ENCODE measurements at regions not wholly inside any gene's neighbourhood (a gene's known extent, or its start where the extent isn't known, plus 50 kb on each side); places are given as distances from the start of the nearest gene placed in this dataset.
"Not testable (repeated sequence)": the region's sequence is repeated elsewhere in the genome, so short reads cannot be mapped to it uniquely, and the experiment has no call there.

GRCh38 chr2:16390561-16390960, 275.1 kb downstream of the CYRIA start:
- DNase-seq: no peak

GRCh38 chr2:16389611-16390010, 276.0 kb downstream of the CYRIA start:
- DNase-seq: no peak

- not testable (repeated sequence) for DNase-seq
These were observed 277.3 kb downstream of the CYRIA start for GRCh38 chr2:16388199-16388830.

GRCh38 chr2:16387461-16387984, 278.1 kb downstream of the CYRIA start:
- no peak for DNase-seq

- DNase-seq: no peak
These were observed 279.2 kb downstream of the CYRIA start for GRCh38 chr2:16386431-16386830.

GRCh38 chr2:16386031-16386430, 279.6 kb downstream of the CYRIA start:
- no peak for DNase-seq

GRCh38 chr2:16385341-16385740, 280.3 kb downstream of the CYRIA start:
- DNase-seq: no peak

GRCh38 chr2:16383411-16383810, 282.2 kb downstream of the CYRIA start:
- no peak for DNase-seq

GRCh38 chr2:16382451-16382850, 283.2 kb downstream of the CYRIA start:
- DNase-seq: no peak

GRCh38 chr2:16381511-16381910, 284.1 kb downstream of the CYRIA start:
- no peak for DNase-seq

- DNase-seq: not testable (repeated sequence)
These were observed 285.7 kb downstream of the CYRIA start for GRCh38 chr2:16379901-16380300.

GRCh38 chr2:16379061-16379460, 286.6 kb downstream of the CYRIA start:
- not testable (repeated sequence) for DNase-seq

GRCh38 chr2:16378031-16378430, 287.6 kb downstream of the CYRIA start:
- DNase-seq: no peak

GRCh38 chr2:16375981-16376380, 289.7 kb downstream of the CYRIA start:
- no peak for DNase-seq

GRCh38 chr2:16375351-16375750, 290.3 kb downstream of the CYRIA start:
- no peak for DNase-seq

GRCh38 chr2:16374671-16375070, 291.0 kb downstream of the CYRIA start:
- DNase-seq: no peak

- DNase-seq: no peak
These were observed 292.3 kb downstream of the CYRIA start for GRCh38 chr2:16373341-16373740.

- no peak for DNase-seq
These were observed 293.9 kb downstream of the CYRIA start for GRCh38 chr2:16371751-16372150.

GRCh38 chr2:16368951-16369350, 296.7 kb downstream of the CYRIA start:
- DNase-seq: no peak

GRCh38 chr2:16368328-16368727, 297.3 kb downstream of the CYRIA start:
- no peak for DNase-seq

- DNase-seq: no peak
These were observed 300.3 kb downstream of the CYRIA start for GRCh38 chr2:16365366-16365765.

- no peak for DNase-seq
These were observed 302.1 kb downstream of the CYRIA start for GRCh38 chr2:16363581-16363980.

GRCh38 chr2:16362611-16363010, 303.0 kb downstream of the CYRIA start:
- DNase-seq: no peak

- no peak for DNase-seq
These were observed 304.2 kb downstream of the CYRIA start for GRCh38 chr2:16361261-16361995.

- DNase-seq: no peak
These were observed 305.7 kb downstream of the CYRIA start for GRCh38 chr2:16359961-16360360.

All from NCI-H1048 (cell line).